MM.1S (cell line): ENCODE measurements at regions not wholly inside any gene's neighbourhood (a gene's known extent, or its start where the extent isn't known, plus 50 kb on each side); places are given as distances from the start of the nearest gene placed in this dataset.

Experiments
- CTCF ChIP-seq: fragments of 300-600 bp; sonication (generic); IDR thresholded peaks from 2 replicates; pipeline ENCODE4 v1.5.1; 2016; ENCODE audit warnings: antibody characterized with exemption, low read length, mixed read lengths
- EZH2 ChIP-seq: fragments of 300-600 bp; sonication (generic); optimal IDR thresholded peaks from 2 replicates; pipeline ENCODE3; 2017; ENCODE audit warnings: low read depth, mild to moderate bottlenecking, antibody characterized with exemption, low read length, mixed read lengths
- EZH2phosphoT487 ChIP-seq: fragments of 300-600 bp; sonication (generic); IDR thresholded peaks from 2 replicates; pipeline ENCODE4 v1.6.1; 2018; ENCODE audit warnings: antibody characterized with exemption, low read length

DNA sequence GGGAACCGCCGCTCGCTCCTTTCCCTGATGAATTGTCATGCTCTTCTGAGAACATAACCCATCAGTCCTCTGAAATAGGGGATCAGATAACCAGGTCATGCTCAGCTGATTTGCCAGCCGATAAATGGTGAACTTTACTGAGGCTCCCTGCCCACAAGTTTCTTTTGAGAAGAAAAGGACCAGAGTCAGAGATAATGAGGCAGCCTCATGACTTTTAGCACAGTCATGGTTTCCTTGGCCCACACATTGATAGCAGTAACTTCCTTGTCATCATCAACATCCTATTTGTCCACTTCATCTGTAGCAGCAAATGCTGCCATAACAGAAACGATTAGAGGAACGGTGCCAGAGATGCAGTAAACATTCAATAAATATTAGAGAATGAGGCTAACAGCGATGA lies 509.0 kb downstream of the GATA3 start:
- no peak for TF ChIP-seq CTCF
- no peak for TF ChIP-seq EZH2phosphoT487
- TF ChIP-seq EZH2: no peak
